22Rv1 (cell line): ENCODE measurements at regions not wholly inside any gene's neighbourhood (a gene's known extent, or its start where the extent isn't known, plus 50 kb on each side); places are given as distances from the start of the nearest gene placed in this dataset.

ENCODE experiments used
- CTCF ChIP-seq: fragments of 450-650 bp; IDR thresholded peaks from 2 replicates; pipeline ENCODE4 v1.5.1; 2017; ENCODE audit warnings: mild to moderate bottlenecking
- ZFX ChIP-seq: fragments of 450-650 bp; IDR thresholded peaks from 2 replicates; pipeline ENCODE4 v1.6.1; 2017; ENCODE audit warnings: antibody characterized with exemption, borderline replicate concordance

GRCh38 chr1:214767221-214767620 lies 164.2 kb downstream of the CENPF start:
- TF ChIP-seq CTCF (no peak), ZFX (no peak)
